GM20431 (cell line): ENCODE measurements at regions not wholly inside any gene's neighbourhood (a gene's known extent, or its start where the extent isn't known, plus 50 kb on each side); places are given as distances from the start of the nearest gene placed in this dataset.

Experiments used
- in situ Hi-C: fragments of 300-500 bp; cut with MseI, MboI; formaldehyde crosslinking; loops from one replicate; pipeline ENCODE4 v1.15.0; 2020; ENCODE audit warnings: low sequenced_read_pairs; ENCODE audit not compliant: unreplicated experiment

DNA sequence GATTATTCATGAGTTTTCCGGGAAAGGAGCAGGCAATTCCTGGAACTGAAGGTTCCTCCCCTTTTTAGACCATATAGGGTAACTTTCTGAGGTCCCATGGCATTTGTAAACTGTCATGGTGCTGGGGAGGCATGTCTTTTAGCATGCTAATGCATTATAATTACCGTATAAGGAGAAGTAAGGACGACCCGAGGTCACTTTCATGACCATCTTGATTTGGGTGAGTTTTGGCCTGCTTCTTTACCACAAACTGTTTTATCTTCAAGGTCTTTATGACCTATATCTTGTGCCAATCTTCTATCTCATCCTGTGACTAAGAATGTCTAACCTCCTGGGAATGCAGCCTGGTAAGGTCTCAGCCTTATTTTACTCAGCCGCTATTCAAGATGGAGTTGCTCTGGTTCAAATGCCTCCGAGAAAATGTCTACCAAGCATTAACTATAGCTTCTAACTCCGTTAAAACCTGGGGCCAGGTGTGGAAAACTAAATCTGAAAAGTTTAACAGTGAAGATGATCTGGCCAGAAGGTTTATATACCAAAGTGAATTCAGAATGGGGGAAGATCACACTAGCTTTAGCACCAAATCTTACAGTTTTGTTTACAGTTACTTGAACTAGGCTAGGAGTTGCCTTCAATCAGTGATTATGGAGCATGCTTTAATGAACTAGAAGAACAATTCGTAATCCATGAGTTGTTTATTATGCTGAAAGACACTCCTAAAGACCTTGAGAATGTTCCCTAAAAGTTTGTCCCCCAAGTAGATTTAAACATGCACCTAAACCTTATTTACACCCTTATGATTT is 80.0 kb upstream of the TOP1 start:
- in situ Hi-C loops, result no loop called here

DNA sequence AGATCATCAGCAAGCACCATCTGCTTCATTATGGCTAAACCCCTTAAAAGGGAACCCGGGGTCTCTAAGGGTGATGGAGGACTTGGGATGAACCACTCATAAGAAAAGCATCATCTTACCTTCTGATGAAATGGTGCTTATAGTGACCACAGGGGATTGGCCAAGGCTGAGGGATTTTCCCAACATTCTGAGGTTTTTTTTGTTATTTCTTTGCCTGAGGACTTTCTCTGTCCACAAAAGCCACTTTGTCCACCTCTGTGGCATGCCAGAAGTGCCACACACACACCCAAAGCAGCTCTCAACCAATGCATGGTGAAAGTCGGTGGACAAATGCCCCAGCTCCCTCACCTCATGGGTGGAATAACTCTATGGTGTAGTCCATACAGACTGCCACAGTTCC is 79.3 kb upstream of the TOP1 start:
- in situ Hi-C loops, result no loop called here

DNA sequence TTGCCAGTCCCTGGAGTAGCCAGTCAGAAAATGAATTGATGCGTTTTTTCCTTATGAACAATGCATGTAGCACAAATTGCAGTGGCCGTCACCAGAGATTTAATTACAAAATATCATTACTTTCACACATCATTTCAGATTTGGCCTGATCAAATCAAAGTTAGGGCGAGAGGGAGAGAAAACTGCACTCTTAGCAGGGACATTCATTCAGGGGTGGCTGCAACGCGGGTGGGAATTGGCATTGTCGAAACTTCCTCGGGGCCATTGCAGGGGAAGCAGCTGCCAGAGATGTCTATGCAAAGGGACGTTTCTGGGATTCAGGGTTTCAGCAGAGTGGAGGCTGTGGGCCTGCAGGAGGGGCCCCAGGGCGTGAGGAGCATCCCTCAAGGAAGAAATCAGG is 76.5 kb upstream of the TOP1 start:
- in situ Hi-C loops, result loop anchor here (25.0 kb wide), 1 partner anchor 385 kb away; the partner anchor contains the start of gene LPIN3

- in situ Hi-C loops, result loop anchor here (25.0 kb wide), 1 partner anchor 384 kb away; the partner anchor contains the start of gene LPIN3
Observed at GRCh38 chr20:40953416-40953815, 75.2 kb upstream of the TOP1 start.

DNA sequence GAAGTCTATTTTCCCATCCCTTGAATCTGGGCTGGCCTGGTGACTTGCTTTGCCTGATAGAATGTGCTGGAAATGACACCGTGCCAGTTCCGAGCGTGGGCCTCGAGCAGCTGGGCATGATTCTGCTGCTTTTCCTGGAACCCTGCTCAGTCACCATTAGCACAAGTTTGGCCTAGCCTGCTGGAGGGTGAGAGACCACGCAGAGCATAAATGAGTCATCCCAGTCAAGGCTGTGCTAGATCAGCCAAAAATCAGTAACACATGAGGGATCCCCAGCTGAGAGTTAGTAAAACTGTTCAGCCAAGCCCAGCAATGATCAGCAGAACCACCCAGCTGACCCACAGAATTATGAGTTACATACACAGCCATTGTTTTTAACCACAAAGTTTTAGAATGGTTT is 74.8 kb upstream of the TOP1 start:
- in situ Hi-C loops, result loop anchor here (25.0 kb wide), 1 partner anchor 383 kb away; the partner anchor contains the start of gene LPIN3

GRCh38 chr20:40954521-40955165 is 74.0 kb upstream of the TOP1 start:
- in situ Hi-C loops, result loop anchor here (25.0 kb wide), 1 partner anchor 383 kb away; the partner anchor contains the start of gene LPIN3

GRCh38 chr20:40955326-40955725 is 73.3 kb upstream of the TOP1 start:
- in situ Hi-C loops, result loop anchor here (25.0 kb wide), 1 partner anchor 382 kb away; the partner anchor contains the start of gene LPIN3

GRCh38 chr20:40955826-40956225 is 72.8 kb upstream of the TOP1 start:
- in situ Hi-C loops, result loop anchor here (25.0 kb wide), 1 partner anchor 381 kb away; the partner anchor contains the start of gene LPIN3

GRCh38 chr20:40956542-40957264 is 71.9 kb upstream of the TOP1 start:
- in situ Hi-C loops, result loop anchor here (25.0 kb wide), 1 partner anchor 381 kb away; the partner anchor contains the start of gene LPIN3

DNA sequence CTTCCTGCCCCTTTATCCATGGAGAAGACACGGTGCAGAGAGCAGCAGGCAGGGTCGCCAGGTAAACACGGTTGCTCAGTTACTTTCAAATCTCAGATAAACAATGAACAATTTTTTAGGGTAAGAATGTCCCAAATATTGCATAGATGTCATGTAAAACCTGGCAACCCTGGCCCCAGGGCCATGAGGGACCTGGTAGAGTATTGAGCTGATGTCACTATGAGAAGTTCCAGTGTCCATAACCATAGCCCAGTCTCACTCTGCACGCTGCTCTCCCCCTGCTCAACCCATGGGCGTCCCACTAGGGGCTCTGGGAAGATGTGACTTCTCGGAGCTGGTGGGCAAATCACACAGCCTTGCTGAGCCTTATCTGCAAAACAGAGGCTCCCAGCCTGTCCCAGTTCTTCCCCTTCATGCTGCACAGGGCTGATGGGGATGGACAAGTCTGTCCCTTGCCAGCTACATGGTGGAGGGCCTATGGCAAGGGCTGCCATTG is 71.3 kb upstream of the TOP1 start:
- in situ Hi-C loops, result loop anchor here (25.0 kb wide), 1 partner anchor 380 kb away; the partner anchor contains the start of gene LPIN3

DNA sequence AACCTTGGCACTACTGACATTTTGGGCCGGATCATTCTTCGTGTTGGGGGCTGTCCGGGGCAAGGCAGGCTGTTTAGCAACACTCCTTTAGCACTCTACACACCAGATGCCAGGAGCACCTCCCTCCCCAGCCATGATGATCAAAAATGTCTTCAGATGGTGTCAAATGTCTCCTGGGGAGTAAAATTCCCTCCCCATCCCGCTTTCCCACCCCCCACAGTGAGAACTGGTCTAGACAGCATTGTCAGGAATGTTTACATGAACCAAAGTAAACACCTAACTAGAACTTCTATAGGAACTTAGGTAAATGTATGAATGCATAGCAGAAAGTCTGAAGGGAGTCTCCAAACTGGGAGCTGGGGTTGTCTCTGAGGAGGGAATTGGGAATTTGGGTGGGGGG is 70.0 kb upstream of the TOP1 start:
- in situ Hi-C loops, result loop anchor here (25.0 kb wide), 1 partner anchor 379 kb away; the partner anchor contains the start of gene LPIN3

GRCh38 chr20:40959325-40960092 is 69.1 kb upstream of the TOP1 start:
- in situ Hi-C loops, result loop anchor here (25.0 kb wide), 1 partner anchor 378 kb away; the partner anchor contains the start of gene LPIN3

- in situ Hi-C loops, result loop anchor here (25.0 kb wide), 1 partner anchor 377 kb away; the partner anchor contains the start of gene LPIN3
Observed at GRCh38 chr20:40960101-40960500, 68.5 kb upstream of the TOP1 start.

- in situ Hi-C loops, result loop anchor here (25.0 kb wide), 1 partner anchor 377 kb away; the partner anchor contains the start of gene LPIN3
Observed at GRCh38 chr20:40960521-40960956, 68.1 kb upstream of the TOP1 start.

DNA sequence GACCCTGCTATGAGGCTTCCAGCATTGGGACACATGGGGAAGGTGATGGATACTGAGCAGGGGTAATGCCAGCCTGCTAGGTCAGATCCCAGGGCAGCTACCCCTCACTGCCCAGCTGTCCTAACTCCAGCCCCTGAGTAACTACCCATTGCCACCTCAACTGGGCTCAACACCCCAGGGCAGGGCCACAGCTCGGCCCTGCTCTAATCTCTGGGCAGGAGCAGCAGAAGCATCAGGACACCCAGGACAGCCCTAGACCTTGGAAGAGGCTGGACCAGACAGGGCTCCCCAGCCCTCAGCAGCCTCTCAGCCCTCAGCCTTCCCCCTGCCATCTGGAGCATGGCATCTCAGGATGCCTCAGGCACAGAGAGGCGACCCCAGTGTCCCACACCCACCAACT is 67.4 kb upstream of the TOP1 start:
- in situ Hi-C loops, result loop anchor here (25.0 kb wide), 1 partner anchor 376 kb away; the partner anchor contains the start of gene LPIN3

DNA sequence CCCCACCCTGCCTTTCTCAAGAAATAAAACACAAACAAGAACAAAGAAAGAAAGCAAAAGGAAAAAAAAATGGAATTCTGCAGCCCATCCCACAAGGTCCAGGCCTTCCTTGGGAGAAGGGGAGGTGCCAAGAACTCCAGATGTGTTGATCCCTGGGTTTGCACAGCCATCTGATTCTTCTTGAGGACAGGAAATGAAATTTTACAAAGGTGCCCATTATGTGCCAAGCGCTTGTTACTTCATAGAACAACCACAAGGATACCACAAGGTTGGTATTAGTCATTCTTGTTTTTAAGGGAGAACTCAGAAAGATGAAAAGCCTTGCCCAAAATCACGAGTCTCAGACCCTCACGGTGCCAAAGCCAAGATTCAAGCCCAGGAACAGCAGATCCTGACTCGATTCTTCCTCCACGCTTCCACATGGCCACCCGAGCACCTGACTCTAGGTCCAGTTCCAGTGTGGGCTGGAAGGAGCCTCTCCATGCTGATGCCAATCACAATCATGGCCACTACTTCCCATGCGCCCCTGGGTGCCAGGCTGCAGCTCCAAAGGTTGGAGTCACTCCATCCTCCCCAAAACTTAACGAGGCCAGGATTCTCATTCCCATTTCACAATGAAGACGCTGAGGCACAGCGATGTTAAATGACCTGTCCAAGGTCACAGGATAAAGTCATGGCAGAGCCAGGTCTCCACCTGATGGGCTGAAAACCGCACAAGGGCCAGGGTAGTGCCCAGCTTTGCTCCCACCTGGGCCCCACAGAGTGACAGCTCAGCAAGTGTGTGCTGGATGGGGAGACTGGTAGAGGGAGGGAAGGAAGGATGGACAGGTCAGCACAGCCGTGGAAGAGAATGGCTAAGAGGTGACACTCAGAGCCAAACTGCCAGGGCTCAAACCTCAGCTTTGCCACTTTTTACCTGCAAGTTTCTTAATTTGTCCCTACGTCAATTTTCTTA is 66.7 kb upstream of the TOP1 start:
- in situ Hi-C loops, result loop anchor here (25.0 kb wide), 1 partner anchor 375 kb away; the partner anchor contains the start of gene LPIN3

GRCh38 chr20:40962733-40963504 is 65.7 kb upstream of the TOP1 start:
- in situ Hi-C loops, result loop anchor here (25.0 kb wide), 1 partner anchor 374 kb away; the partner anchor contains the start of gene LPIN3
